ENCODE measurements at regions not wholly inside any gene's neighbourhood (a gene's known extent, or its start where the extent isn't known, plus 50 kb on each side); places are given as distances from the start of the nearest gene placed in this dataset.

- no peak overlapping the region for H3K18ac ChIP-seq (ENCODE audit: low read depth in 1 of 2, low read length in 2 of 2)
- no peak overlapping the region for H3K4me2 ChIP-seq (ENCODE audit: low read length, poor library complexity, severe bottlenecking)
- H4K8ac ChIP-seq (ENCODE audit: low read length), result no peak overlapping the region
- no peak overlapping the region for H3K14ac ChIP-seq (ENCODE audit: low read length in 2 of 2)
- no peak overlapping the region for H3K27ac ChIP-seq (ENCODE audit: low read length, poor library complexity, severe bottlenecking)
- no peak overlapping the region for H4K91ac ChIP-seq (ENCODE audit: low read length)
- DNase-seq, result no peak
- H2BK120ac ChIP-seq (ENCODE audit: low read depth, low read length), result no peak overlapping the region
- H2BK5ac ChIP-seq (ENCODE audit: low read depth, low read length, poor library complexity, severe bottlenecking), result no peak overlapping the region
- no peaks in the 10 kb centered on the region for H3K27me3 ChIP-seq (ENCODE audit: control insufficient read depth in 1 of 2, insufficient read depth in 1 of 2, low read length in 2 of 2)
- H3K4me1 ChIP-seq (ENCODE audit: control insufficient read depth, insufficient read depth, low read depth, low read length), result no peaks in the 10 kb centered on the region
- H3K79me1 ChIP-seq (replicated peaks; ENCODE audit: low read length, poor library complexity, severe bottlenecking), result no peaks in the 10 kb centered on the region
- no peak overlapping the region for H2AK5ac ChIP-seq (ENCODE audit: low read length, severe bottlenecking)
- H2AFZ ChIP-seq (ENCODE audit: low read depth, low read length), result no peak overlapping the region
- no peak overlapping the region for H3K9ac ChIP-seq (ENCODE audit: low read length)
- H3K4ac ChIP-seq (ENCODE audit: low read depth in 1 of 2, low read length in 2 of 2), result no peak overlapping the region
- no peak overlapping the region for H2BK12ac ChIP-seq (ENCODE audit: low read length in 2 of 2)
- no peaks in the 10 kb centered on the region for H3K36me3 ChIP-seq (ENCODE audit: control insufficient read depth in 1 of 2, insufficient read depth in 2 of 2, low read depth in 1 of 2, low read length in 2 of 2)
- no peak overlapping the region for H2BK15ac ChIP-seq (ENCODE audit: low read depth, poor library complexity, severe bottlenecking)
- no peaks in the 10 kb centered on the region for H3K9me3 ChIP-seq (ENCODE audit: control insufficient read depth, low read length)
- H3K23ac ChIP-seq (ENCODE audit: low read length in 2 of 2), result no peak overlapping the region
- H3K4me3 ChIP-seq (ENCODE audit: insufficient read depth in 1 of 2, low read depth in 1 of 2, low read length in 2 of 2), result no peak overlapping the region
Measured at GRCh38 chr10:56279270-56279669, 81.8 kb downstream of the ZWINT start.

- DNase-seq, result peak; percentile 3
- Histone ChIP-seq H2BK15ac (ENCODE audit: low read depth, poor library complexity, severe bottlenecking) (no peak overlapping the region), H3K27ac (ENCODE audit: low read length, poor library complexity, severe bottlenecking) (no peak overlapping the region), H3K9me3 (ENCODE audit: control insufficient read depth, low read length) (no peaks in the 10 kb centered on the region), H3K23ac (ENCODE audit: low read length in 2 of 2) (no peak overlapping the region), H3K4me1 (ENCODE audit: control insufficient read depth, insufficient read depth, low read depth, low read length) (no peaks in the 10 kb centered on the region), H3K14ac (ENCODE audit: low read length in 2 of 2) (no peak overlapping the region), H3K4me2 (ENCODE audit: low read length, poor library complexity, severe bottlenecking) (no peak overlapping the region), H3K18ac (ENCODE audit: low read depth in 1 of 2, low read length in 2 of 2) (no peak overlapping the region), H3K4ac (ENCODE audit: low read depth in 1 of 2, low read length in 2 of 2) (no peak overlapping the region), H2BK120ac (ENCODE audit: low read depth, low read length) (no peak overlapping the region), H3K79me1 (replicated peaks; ENCODE audit: low read length, poor library complexity, severe bottlenecking) (no peaks in the 10 kb centered on the region), H2AK5ac (ENCODE audit: low read length, severe bottlenecking) (no peak overlapping the region), H4K91ac (ENCODE audit: low read length) (no peak overlapping the region), H2BK5ac (ENCODE audit: low read depth, low read length, poor library complexity, severe bottlenecking) (no peak overlapping the region), H2AFZ (ENCODE audit: low read depth, low read length) (no peak overlapping the region), H4K8ac (ENCODE audit: low read length) (no peak overlapping the region), H2BK12ac (ENCODE audit: low read length in 2 of 2) (no peak overlapping the region), H3K9ac (ENCODE audit: low read length) (no peak overlapping the region), H3K4me3 (ENCODE audit: insufficient read depth in 1 of 2, low read depth in 1 of 2, low read length in 2 of 2) (no peak overlapping the region), H3K27me3 (ENCODE audit: control insufficient read depth in 1 of 2, insufficient read depth in 1 of 2, low read length in 2 of 2) (no peaks in the 10 kb centered on the region), H3K36me3 (ENCODE audit: control insufficient read depth in 1 of 2, insufficient read depth in 2 of 2, low read depth in 1 of 2, low read length in 2 of 2) (no peaks in the 10 kb centered on the region)
- WGBS, result no CpG with 5 or more reads among the region's 1 CpG
Measured at GRCh38 chr10:56269181-56269580, 91.9 kb downstream of the ZWINT start.

- Histone ChIP-seq H4K8ac (ENCODE audit: low read length) (no peak overlapping the region), H2BK12ac (ENCODE audit: low read length in 2 of 2) (no peak overlapping the region), H2BK120ac (ENCODE audit: low read depth, low read length) (no peak overlapping the region), H3K14ac (ENCODE audit: low read length in 2 of 2) (no peak overlapping the region), H3K36me3 (ENCODE audit: control insufficient read depth in 1 of 2, insufficient read depth in 2 of 2, low read depth in 1 of 2, low read length in 2 of 2) (no peaks in the 10 kb centered on the region), H3K23ac (ENCODE audit: low read length in 2 of 2) (no peak overlapping the region), H3K79me1 (replicated peaks; ENCODE audit: low read length, poor library complexity, severe bottlenecking) (no peaks in the 10 kb centered on the region), H3K9ac (ENCODE audit: low read length) (no peak overlapping the region), H3K27me3 (ENCODE audit: control insufficient read depth in 1 of 2, insufficient read depth in 1 of 2, low read length in 2 of 2) (no peaks in the 10 kb centered on the region), H3K4me1 (ENCODE audit: control insufficient read depth, insufficient read depth, low read depth, low read length) (no peaks in the 10 kb centered on the region), H3K9me3 (ENCODE audit: control insufficient read depth, low read length) (no peaks in the 10 kb centered on the region), H3K4me2 (ENCODE audit: low read length, poor library complexity, severe bottlenecking) (no peak overlapping the region), H2BK15ac (ENCODE audit: low read depth, poor library complexity, severe bottlenecking) (no peak overlapping the region), H2AFZ (ENCODE audit: low read depth, low read length) (no peak overlapping the region), H2BK5ac (ENCODE audit: low read depth, low read length, poor library complexity, severe bottlenecking) (no peak overlapping the region), H2AK5ac (ENCODE audit: low read length, severe bottlenecking) (no peak overlapping the region), H3K4ac (ENCODE audit: low read depth in 1 of 2, low read length in 2 of 2) (no peak overlapping the region), H3K27ac (ENCODE audit: low read length, poor library complexity, severe bottlenecking) (no peak overlapping the region), H3K4me3 (ENCODE audit: insufficient read depth in 1 of 2, low read depth in 1 of 2, low read length in 2 of 2) (no peak overlapping the region), H3K18ac (ENCODE audit: low read depth in 1 of 2, low read length in 2 of 2) (no peak overlapping the region), H4K91ac (ENCODE audit: low read length) (no peak overlapping the region)
- WGBS, result no CpG with 5 or more reads among the region's 1 CpG
- DNase-seq, result no peak
Measured at GRCh38 chr10:56266120-56266519, 94.9 kb downstream of the ZWINT start.

- Histone ChIP-seq H3K4me1 (ENCODE audit: control insufficient read depth, insufficient read depth, low read depth, low read length) (no peaks in the 10 kb centered on the region), H4K8ac (ENCODE audit: low read length) (no peak overlapping the region), H3K79me1 (replicated peaks; ENCODE audit: low read length, poor library complexity, severe bottlenecking) (no peaks in the 10 kb centered on the region), H3K9me3 (ENCODE audit: control insufficient read depth, low read length) (no peaks in the 10 kb centered on the region), H2BK12ac (ENCODE audit: low read length in 2 of 2) (no peak overlapping the region), H3K4me3 (ENCODE audit: insufficient read depth in 1 of 2, low read depth in 1 of 2, low read length in 2 of 2) (no peak overlapping the region), H3K27ac (ENCODE audit: low read length, poor library complexity, severe bottlenecking) (no peak overlapping the region), H3K4me2 (ENCODE audit: low read length, poor library complexity, severe bottlenecking) (no peak overlapping the region), H3K18ac (ENCODE audit: low read depth in 1 of 2, low read length in 2 of 2) (no peak overlapping the region), H2BK5ac (ENCODE audit: low read depth, low read length, poor library complexity, severe bottlenecking) (no peak overlapping the region), H2BK120ac (ENCODE audit: low read depth, low read length) (no peak overlapping the region), H4K91ac (ENCODE audit: low read length) (no peak overlapping the region), H3K36me3 (ENCODE audit: control insufficient read depth in 1 of 2, insufficient read depth in 2 of 2, low read depth in 1 of 2, low read length in 2 of 2) (no peaks in the 10 kb centered on the region), H3K9ac (ENCODE audit: low read length) (no peak overlapping the region), H3K27me3 (ENCODE audit: control insufficient read depth in 1 of 2, insufficient read depth in 1 of 2, low read length in 2 of 2) (no peaks in the 10 kb centered on the region), H3K4ac (ENCODE audit: low read depth in 1 of 2, low read length in 2 of 2) (no peak overlapping the region), H3K14ac (ENCODE audit: low read length in 2 of 2) (no peak overlapping the region), H2AFZ (ENCODE audit: low read depth, low read length) (no peak overlapping the region), H2AK5ac (ENCODE audit: low read length, severe bottlenecking) (no peak overlapping the region), H2BK15ac (ENCODE audit: low read depth, poor library complexity, severe bottlenecking) (no peak overlapping the region), H3K23ac (ENCODE audit: low read length in 2 of 2) (no peak overlapping the region)
- DNase-seq, result no peak
Measured at GRCh38 chr10:56258991-56259390, 102.1 kb downstream of the ZWINT start.
